Bronchial epithelial cell (primary cell): ENCODE measurements at regions not wholly inside any gene's neighbourhood (a gene's known extent, or its start where the extent isn't known, plus 50 kb on each side); places are given as distances from the start of the nearest gene placed in this dataset.
"Not testable (repeated sequence)": the region's sequence is repeated elsewhere in the genome, so short reads cannot be mapped to it uniquely, and the experiment has no call there.

Experiments
- DNase-seq: peaks from one replicate; pipeline ENCODE4 v3.0.0-alpha.2; 2010; ENCODE audit warnings: low read depth
- FAIRE-seq: peaks from 2 replicates; lab custom pipeline; 2011; peaks lifted over from hg19 to GRCh38; lab: Jason Lieb, UNC
- H3K27me3 ChIP-seq: 2 replicates; pipeline ENCODE4 v1.5.1; 2011; ENCODE audit warnings: low read length; ENCODE audit not compliant: control insufficient read depth, insufficient read depth
- H3K36me3 ChIP-seq: 2 replicates; pipeline ENCODE4 v1.5.1; 2011; ENCODE audit warnings: low read length; ENCODE audit not compliant: control insufficient read depth, insufficient read depth
- H3K4me3 ChIP-seq: 2 replicates; pipeline ENCODE4 v1.5.1; 2011; ENCODE audit warnings: mild to moderate bottlenecking, low read depth, low read length, control low read depth
- TF ChIP-seq, protein P1 (sequence below): IDR thresholded peaks from 2 replicates; pipeline ENCODE4 v1.5.1; 2011; ENCODE audit warnings: mild to moderate bottlenecking, moderate library complexity, low read length, control low read depth, inconsistent platforms; ENCODE audit not compliant: insufficient read depth, severe bottlenecking

DNA sequence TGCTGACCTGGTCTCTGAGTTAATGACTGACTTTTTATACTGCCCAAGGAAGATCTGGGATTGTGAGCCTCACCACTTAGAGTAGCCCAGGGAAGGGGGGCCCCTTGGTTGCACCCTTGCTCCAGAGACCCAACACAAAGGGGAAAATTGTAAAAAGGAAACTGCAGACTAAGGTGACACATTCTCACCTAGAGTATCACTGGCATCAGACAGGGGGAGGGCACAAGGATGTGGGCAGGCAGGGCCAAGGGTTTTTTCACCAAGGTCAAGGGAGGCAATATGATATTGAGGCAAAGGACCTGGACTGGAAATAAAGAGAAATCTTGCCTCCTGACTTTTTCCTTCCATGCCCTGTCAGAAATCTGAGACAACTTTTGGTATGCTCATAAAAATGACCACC, 386.2 kb upstream of the FGF16 start:
- FAIRE-seq: no peak
- TF ChIP-seq, protein P1, sequence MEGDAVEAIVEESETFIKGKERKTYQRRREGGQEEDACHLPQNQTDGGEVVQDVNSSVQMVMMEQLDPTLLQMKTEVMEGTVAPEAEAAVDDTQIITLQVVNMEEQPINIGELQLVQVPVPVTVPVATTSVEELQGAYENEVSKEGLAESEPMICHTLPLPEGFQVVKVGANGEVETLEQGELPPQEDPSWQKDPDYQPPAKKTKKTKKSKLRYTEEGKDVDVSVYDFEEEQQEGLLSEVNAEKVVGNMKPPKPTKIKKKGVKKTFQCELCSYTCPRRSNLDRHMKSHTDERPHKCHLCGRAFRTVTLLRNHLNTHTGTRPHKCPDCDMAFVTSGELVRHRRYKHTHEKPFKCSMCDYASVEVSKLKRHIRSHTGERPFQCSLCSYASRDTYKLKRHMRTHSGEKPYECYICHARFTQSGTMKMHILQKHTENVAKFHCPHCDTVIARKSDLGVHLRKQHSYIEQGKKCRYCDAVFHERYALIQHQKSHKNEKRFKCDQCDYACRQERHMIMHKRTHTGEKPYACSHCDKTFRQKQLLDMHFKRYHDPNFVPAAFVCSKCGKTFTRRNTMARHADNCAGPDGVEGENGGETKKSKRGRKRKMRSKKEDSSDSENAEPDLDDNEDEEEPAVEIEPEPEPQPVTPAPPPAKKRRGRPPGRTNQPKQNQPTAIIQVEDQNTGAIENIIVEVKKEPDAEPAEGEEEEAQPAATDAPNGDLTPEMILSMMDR: no peak

GRCh38 chrX:77061545-77061944, 385.6 kb upstream of the FGF16 start:
- TF ChIP-seq, protein P1: no peak
- Histone ChIP-seq H3K36me3 (no peaks in the 10 kb centered on the region), H3K4me3 (no peak overlapping the region), H3K27me3 (no peaks in the 10 kb centered on the region)
- FAIRE-seq: no peak
- no peak for DNase-seq

More for the DNA sequence above, 386.2 kb upstream of the FGF16 start:
- no peak for DNase-seq
- no peak overlapping the region for H3K4me3 ChIP-seq
- no peaks in the 10 kb centered on the region for H3K27me3 ChIP-seq
- H3K36me3 ChIP-seq: no peaks in the 10 kb centered on the region

- TF ChIP-seq, protein P1: no peak
- no peak for DNase-seq
- no peaks in the 10 kb centered on the region for H3K27me3 ChIP-seq
- H3K4me3 ChIP-seq: no peak overlapping the region
- no peaks in the 10 kb centered on the region for H3K36me3 ChIP-seq
- no peak for FAIRE-seq
Measured at GRCh38 chrX:77065896-77066295, 381.3 kb upstream of the FGF16 start.

- no peak for FAIRE-seq
- TF ChIP-seq, protein P1: no peak
- no peaks in the 10 kb centered on the region for H3K27me3 ChIP-seq
Measured at GRCh38 chrX:77070202-77070918, 376.8 kb upstream of the FGF16 start.

DNA sequence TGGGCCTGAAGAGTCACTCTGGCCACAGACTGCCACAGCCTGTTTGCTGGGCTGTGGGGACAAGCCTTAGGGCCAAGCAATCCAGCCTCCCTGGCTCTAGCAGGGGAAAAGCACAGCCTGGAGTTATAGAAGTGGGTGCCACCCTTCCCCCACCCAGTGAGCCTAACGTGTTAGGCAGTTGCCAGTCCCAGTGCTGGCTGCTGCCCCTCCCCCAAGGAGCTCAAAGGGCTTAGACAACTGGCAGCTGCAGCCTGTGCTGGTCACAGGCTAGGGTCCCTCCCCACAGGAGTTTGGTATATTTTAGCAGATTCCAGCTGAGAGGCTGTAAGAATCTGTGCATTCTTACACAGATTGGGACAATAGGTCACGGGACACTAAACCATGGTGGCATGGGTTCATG, 370.3 kb upstream of the FGF16 start:
- H3K36me3 ChIP-seq: no peaks in the 10 kb centered on the region
- H3K4me3 ChIP-seq: no peak overlapping the region
- DNase-seq (no peak), FAIRE-seq (no peak)
- H3K27me3 ChIP-seq: no peaks in the 10 kb centered on the region
- TF ChIP-seq, protein P1: no peak

More at GRCh38 chrX:77070202-77070918, 376.8 kb upstream of the FGF16 start:
- no peak overlapping the region for H3K4me3 ChIP-seq
- no peaks in the 10 kb centered on the region for H3K36me3 ChIP-seq
- no peak for DNase-seq

GRCh38 chrX:77081237-77081636, 366.0 kb upstream of the FGF16 start:
- not testable (repeated sequence) for H3K36me3 ChIP-seq, FAIRE-seq, H3K4me3 ChIP-seq, H3K27me3 ChIP-seq, DNase-seq
